K562 (cell line): ENCODE measurements at regions not wholly inside any gene's neighbourhood (a gene's known extent, or its start where the extent isn't known, plus 50 kb on each side); places are given as distances from the start of the nearest gene placed in this dataset.

ENCODE experiments used
- ATAC-seq: fragments of 200-7000 bp; cut with Tn5 transposase; 3 replicates; pipeline ENCODE4 v1.9.1; 2020; ENCODE audit warnings: moderate library complexity
- BruUV-seq: library from RNA; stranded (reverse); fragments of 400-500 nt; replicated peaks from 2 replicates; lab custom pipeline; 2021; lab: Mats Ljungman, UMichigan
- CTCF ChIA-PET: fragments of 300-600 bp; formaldehyde crosslinking; extraction: SDS; loops from one replicate; lab custom pipeline; 2021; ENCODE audit warnings: low intra/inter-chr PET ratio; lab: Yijun Ruan, JAX
- POLR2A ChIA-PET: fragments of 300-600, 350-650 bp; sonication (Branson Sonifier 250); formaldehyde crosslinking; extraction: SDS; loops from one replicate; lab custom pipeline; 2021; ENCODE audit warnings: antibody characterized with exemption, inconsistent platforms; lab: Yijun Ruan, JAX
- DNase-seq, 4 experiments: peaks; one replicate each; pipeline versions ENCODE4 v3.0.0 to v3.0.0-alpha.2; 2011 to 2018; ENCODE audit warnings: low spot score in 3 of 4, mixed read lengths in 3 of 4; ENCODE audit errors: extremely low read depth in 1 of 4
- FAIRE-seq: peaks from 2 replicates; lab custom pipeline; 2011; peaks lifted over from hg19 to GRCh38; lab: Jason Lieb, UNC
- H2AFZ ChIP-seq: 2 replicates; pipeline ENCODE4 v1.6.0; 2011; ENCODE audit warnings: low read depth, low read length, control low read depth, inconsistent platforms
- H3K27ac ChIP-seq: fragments of 200-600 bp; 3 replicates; pipeline ENCODE4 v1.8.0; 2011; ENCODE audit warnings: low read depth, mild to moderate bottlenecking, control low read depth, inconsistent platforms, low read length, moderate library complexity, mixed read lengths; ENCODE audit errors: extremely low read depth
- H3K27me3 ChIP-seq, 2 experiments: fragments of 300-600 bp in 1 of 2; 2 replicates in 1 of 2; 3 replicates in 1 of 2; pipeline versions ENCODE4 v1.6.0 to v1.8.0; 2011; ENCODE audit warnings: inconsistent platforms in 2 of 2, low read length in 2 of 2, mild to moderate bottlenecking in 1 of 2, mixed read lengths in 1 of 2, moderate library complexity in 1 of 2; ENCODE audit not compliant: control insufficient read depth in 2 of 2, insufficient read depth in 2 of 2
- H3K36me3 ChIP-seq: fragments of 300-600 bp; 3 replicates; pipeline ENCODE4 v1.8.0; 2011; ENCODE audit warnings: mild to moderate bottlenecking, low read length, inconsistent platforms; ENCODE audit not compliant: control insufficient read depth, insufficient read depth
- H3K4me1 ChIP-seq, 2 experiments: fragments of 200-600 bp in 1 of 2; replicated peaks in 1 of 2; 2 replicates in 1 of 2; 3 replicates in 1 of 2; pipeline versions ENCODE4 v1.5.1 to v1.8.0; 2011; ENCODE audit warnings: inconsistent platforms in 2 of 2, low read length in 2 of 2, mild to moderate bottlenecking in 1 of 2, mixed read lengths in 1 of 2, moderate library complexity in 1 of 2; ENCODE audit not compliant: control insufficient read depth in 2 of 2, insufficient read depth in 2 of 2
- H3K4me2 ChIP-seq: 2 replicates; pipeline ENCODE4 v1.6.1; 2011; ENCODE audit warnings: low read length, control low read depth, inconsistent platforms, mixed read lengths; ENCODE audit not compliant: insufficient read depth
- H3K4me3 ChIP-seq: fragments of 200-600 bp; sonication (generic), shearing (Covaris generic); 2 replicates; pipeline ENCODE4 v1.5.1; 2016; ENCODE audit warnings: control low read depth, inconsistent platforms
- H3K79me2 ChIP-seq: fragments of 200-600 bp; 3 replicates; pipeline ENCODE4 v1.8.0; 2011; ENCODE audit warnings: low read length, inconsistent platforms; ENCODE audit not compliant: control insufficient read depth, insufficient read depth
- H3K9ac ChIP-seq, 2 experiments: 2 replicates each; pipeline versions ENCODE4 v1.6.0 to v1.6.1; 2011; ENCODE audit warnings: low read depth in 2 of 2, low read length in 2 of 2, control low read depth in 1 of 2, inconsistent platforms in 1 of 2, mild to moderate bottlenecking in 1 of 2, mixed read lengths in 1 of 2; ENCODE audit not compliant: insufficient read depth in 1 of 2
- H3K9me1 ChIP-seq: one replicate; pipeline ENCODE4 v1.6.0; 2011; ENCODE audit warnings: inconsistent platforms, mild to moderate bottlenecking, low read length, moderate library complexity; ENCODE audit not compliant: control insufficient read depth, insufficient read depth
- H3K9me3 ChIP-seq: replicated peaks from 2 replicates; pipeline ENCODE4 v1.5.1; 2011; ENCODE audit warnings: low read depth, low read length, inconsistent platforms; ENCODE audit not compliant: control insufficient read depth, insufficient read depth
- H4K20me1 ChIP-seq: replicated peaks from 2 replicates; pipeline ENCODE4 v1.6.1; 2011; ENCODE audit warnings: low read length, inconsistent platforms, mixed read lengths; ENCODE audit not compliant: control insufficient read depth, insufficient read depth
- ARHGAP35 ChIP-seq: fragments of 450-650 bp; IDR thresholded peaks from 2 replicates; pipeline ENCODE4 v1.6.1; 2018; ENCODE audit not compliant: partially characterized antibody
- L3MBTL2 ChIP-seq: fragments of 450-650 bp; IDR thresholded peaks from 2 replicates; pipeline ENCODE4 v1.6.1; 2016; ENCODE audit warnings: mild to moderate bottlenecking, moderate library complexity
- SMARCA5 ChIP-seq: fragments of 450-650 bp; IDR thresholded peaks from 2 replicates; pipeline ENCODE4 v1.6.1; 2016
- YY1 ChIP-seq, 3 experiments: IDR thresholded peaks; 2 replicates each; pipeline ENCODE4 v1.6.1; 2011; ENCODE audit warnings: low read length in 2 of 3, mild to moderate bottlenecking in 2 of 3, moderate library complexity in 2 of 3, borderline replicate concordance in 1 of 3, control low read depth in 1 of 3, low read depth in 1 of 3; ENCODE audit not compliant: insufficient read depth in 3 of 3, insufficient replicate concordance in 2 of 3, control insufficient read depth in 1 of 3, insufficient read length in 1 of 3; ENCODE audit errors: extremely low read depth in 1 of 3
- ZNF124 ChIP-seq: sonication (generic); formaldehyde crosslinking; IDR thresholded peaks from 2 replicates; pipeline ENCODE4 v1.8.1; 2022; ENCODE audit warnings: missing genetic modification reagents
- WGBS: fragments of 100-300 bp; shearing (Covaris generic); methylation state at CpG from one replicate; pipeline ENCODE4 v1.1.6; 2016; ENCODE audit warnings: low coverage, mixed read lengths; ENCODE audit not compliant: insufficient coverage; ENCODE audit errors: missing lambda C conversion rate; 5-methylcytosine and 5-hydroxymethylcytosine counted together
- in situ Hi-C: fragments of 300-500 bp; cut with MboI; formaldehyde crosslinking; loops from 4 replicates; pipeline ENCODE4 v1.15.0; 2018; ENCODE audit warnings: inconsistent platforms, mixed read lengths
- intact Hi-C: fragments of 100-400 bp; cut with micrococcal nuclease; formaldehyde crosslinking; loops from 2 replicates; pipeline ENCODE4 v1.14.2; 2022

DNA sequence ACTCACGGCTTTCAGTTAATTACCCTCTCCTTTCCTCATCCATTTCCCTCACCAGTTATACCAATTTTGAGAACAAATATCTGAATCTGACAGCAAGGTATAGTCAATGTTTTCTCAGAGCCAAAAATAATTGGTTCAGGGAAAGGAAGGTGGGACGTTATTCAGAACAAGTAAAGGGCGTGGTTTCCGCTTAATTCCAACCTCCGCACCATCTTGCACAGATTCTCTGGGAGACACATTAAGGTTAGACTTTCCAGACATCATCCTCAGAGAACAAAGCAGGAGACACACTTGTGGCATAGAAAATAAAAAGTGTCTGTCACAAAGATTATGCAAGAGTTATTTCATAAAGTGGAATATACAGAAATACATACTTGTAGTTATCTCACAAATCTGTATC, 441.2 kb downstream of the IRX1 start (continued):
- TF ChIP-seq YY1 (IDR thresholded peaks at IDR 0.05; ENCODE audit: borderline replicate concordance in 1 of 3, control insufficient read depth in 1 of 3, extremely low read depth in 1 of 3, insufficient read depth in 3 of 3, insufficient read length in 1 of 3, insufficient replicate concordance in 2 of 3, low read depth in 1 of 3, low read length in 2 of 3) (no peak), SMARCA5 (no peak)

DNA sequence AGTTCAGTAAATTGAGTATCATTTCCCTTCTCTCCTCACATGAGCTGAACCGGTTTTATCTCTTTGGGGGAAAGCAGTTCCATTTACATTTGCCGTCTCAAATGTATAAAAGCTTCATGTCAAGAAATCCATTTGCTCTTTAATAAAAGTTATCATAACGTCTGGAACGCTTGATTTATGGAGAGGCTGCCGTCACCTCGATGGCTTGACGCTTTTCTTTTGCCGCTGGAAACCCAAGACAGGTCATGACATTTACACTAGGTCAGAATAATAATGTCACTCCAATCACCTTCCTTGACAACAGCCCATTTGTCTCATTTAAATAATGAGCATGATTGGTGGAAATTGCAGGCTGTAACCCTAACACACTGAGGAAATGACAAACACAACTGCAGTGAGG, 443.4 kb downstream of the IRX1 start:
- CTCF ChIA-PET, result no interaction called here
- in situ Hi-C loops (no loop called here), intact Hi-C loops (no loop called here)
- WGBS, result 1% methylated on average over 8 of the region's 8 CpGs
- Histone ChIP-seq H3K4me3 (no peak overlapping the region), H3K4me2 (no peak overlapping the region), H3K27ac (no peak overlapping the region), H3K27me3 (no peaks in the 10 kb centered on the region), H3K36me3 (no peaks in the 10 kb centered on the region), H3K4me1 (no peaks in the 10 kb centered on the region), H3K9me1 (no peaks in the 10 kb centered on the region), H3K79me2 (no peaks in the 10 kb centered on the region), H3K9ac (no peak overlapping the region), H3K9me3 (no peaks in the 10 kb centered on the region), H2AFZ (no peak overlapping the region), H4K20me1 (no peaks in the 10 kb centered on the region)
- POLR2A ChIA-PET, result interaction anchor here (1.5 kb wide), 1 partner anchor 13 kb away, joined by 3 read pairs; no protein-coding TSS in a partner anchor
- TF ChIP-seq ZNF124 (CRISPR knock-in tag), result no peak
- no peak for TF ChIP-seq L3MBTL2
- no peak for TF ChIP-seq ARHGAP35
- no TSS peak for BruUV-seq
- FAIRE-seq, result no peak
- no peak for ATAC-seq
- no peak for DNase-seq
